Mucosa of descending colon (tissue), 3 donors: ENCODE measurements at regions not wholly inside any gene's neighbourhood (a gene's known extent, or its start where the extent isn't known, plus 50 kb on each side); places are given as distances from the start of the nearest gene placed in this dataset.

ENCODE experiments used
- ATAC-seq: fragments of 200-7000 bp; cut with Tn5 transposase; one replicate; pipeline ENCODE4 v1.9.1; 2020; ENCODE audit warnings: mild to moderate bottlenecking, moderate library complexity
- DNase-seq, 3 donors: peaks; one replicate each; pipeline ENCODE4 v3.0.0-alpha.2; 2020
- H3K36me3 ChIP-seq: fragments of 200-600 bp; one replicate; pipeline ENCODE4 v1.8.0; 2021; ENCODE audit warnings: low read depth, mild to moderate bottlenecking
- H3K4me1 ChIP-seq: fragments of 200-600 bp; one replicate; pipeline ENCODE4 v1.8.0; 2021; ENCODE audit warnings: low read depth, mild to moderate bottlenecking
- H3K4me3 ChIP-seq: fragments of 200-600 bp; one replicate; pipeline ENCODE4 v1.8.0; 2021; ENCODE audit warnings: mild to moderate bottlenecking
- H3K9me3 ChIP-seq: fragments of 200-600 bp; one replicate; pipeline ENCODE4 v1.8.0; 2021; ENCODE audit warnings: mild to moderate bottlenecking
- CTCF ChIP-seq: fragments of 200-600 bp; IDR thresholded peaks from one replicate; pipeline ENCODE4 v1.8.0; 2022; ENCODE audit warnings: antibody characterized with exemption, mild to moderate bottlenecking
- intact Hi-C, 2 donors: fragments of 100-400 bp; cut with DNase I in 1 of 2; cut with micrococcal nuclease in 1 of 2; formaldehyde crosslinking; loops; one replicate each; pipeline versions ENCODE4 v1.11.0 to v1.11.1; 2022; cut with DNase I, micrococcal nuclease
- donor health status: DM: no; HTN: no; CAD: no; lungs with moderate emphysema.
- donor health status: DM: no; HTN: no; CAD: no.
- donor health status: DM: no; HTN: yes; CAD: no.

DNA sequence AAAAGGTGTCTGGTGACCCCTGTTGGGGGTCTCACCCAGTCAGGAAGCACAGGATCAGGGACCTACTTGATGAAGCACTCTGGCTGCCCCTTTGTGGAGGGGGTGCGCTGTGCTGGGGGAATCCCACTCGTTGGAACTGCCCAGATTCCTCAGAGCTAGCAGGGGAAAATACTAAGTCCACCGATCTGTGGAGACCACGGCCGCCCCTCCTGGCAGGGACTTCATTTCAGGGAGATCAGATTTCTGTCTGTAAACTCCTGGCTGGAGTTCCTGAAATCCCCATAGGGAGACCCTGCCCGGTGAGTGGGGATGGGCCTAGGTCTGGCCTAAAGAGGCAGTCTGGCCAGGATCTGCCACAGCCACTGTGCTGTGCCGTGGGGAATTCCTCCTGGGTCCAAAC is 79.3 kb upstream of the ADCY1 start:
- no peak for TF ChIP-seq CTCF

DNA sequence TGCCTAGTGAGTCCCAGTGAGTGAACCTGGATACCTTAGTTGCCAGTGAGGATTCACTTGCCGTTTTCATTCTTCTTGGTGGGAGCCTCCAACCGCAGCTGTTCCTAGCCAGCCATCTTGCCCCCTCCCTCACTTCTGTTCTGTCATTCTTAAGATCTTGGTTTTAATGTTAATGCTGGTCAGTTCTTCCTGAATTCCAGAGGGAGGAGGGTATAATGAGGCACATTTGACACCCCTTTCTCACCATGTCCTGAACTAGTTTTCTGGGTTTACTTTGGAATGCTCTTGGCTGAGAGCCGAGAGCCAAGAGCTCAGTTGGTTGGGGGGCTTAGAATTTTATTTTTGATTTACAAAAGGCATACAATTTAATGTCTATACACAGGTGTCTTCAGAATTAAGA is 78.5 kb upstream of the ADCY1 start:
- no peaks in the 10 kb centered on the region for H3K36me3 ChIP-seq
- TF ChIP-seq CTCF = no peak
- no peaks in the 10 kb centered on the region for H3K4me1 ChIP-seq
- no peak for DNase-seq
- H3K9me3 ChIP-seq = no peaks in the 10 kb centered on the region
- no peak for ATAC-seq
- H3K4me3 ChIP-seq = no peak overlapping the region
- intact Hi-C loops = no loop called here

More for the DNA sequence above, 79.3 kb upstream of the ADCY1 start:
- ATAC-seq = no peak
- intact Hi-C loops = no loop called here
- Histone ChIP-seq H3K4me1 (no peaks in the 10 kb centered on the region), H3K36me3 (no peaks in the 10 kb centered on the region), H3K9me3 (no peaks in the 10 kb centered on the region), H3K4me3 (no peak overlapping the region)
- no peak for DNase-seq

- TF ChIP-seq CTCF = no peak
- Histone ChIP-seq H3K4me3 (no peak overlapping the region), H3K36me3 (no peaks in the 10 kb centered on the region), H3K9me3 (peaks cover 6% of the 10 kb centered on the region), H3K4me1 (no peaks in the 10 kb centered on the region)
- DNase-seq (no peak), ATAC-seq (no peak)
- intact Hi-C loops = no loop called here
These were observed 73.9 kb upstream of the ADCY1 start for GRCh38 chr7:45500257-45500656.

DNA sequence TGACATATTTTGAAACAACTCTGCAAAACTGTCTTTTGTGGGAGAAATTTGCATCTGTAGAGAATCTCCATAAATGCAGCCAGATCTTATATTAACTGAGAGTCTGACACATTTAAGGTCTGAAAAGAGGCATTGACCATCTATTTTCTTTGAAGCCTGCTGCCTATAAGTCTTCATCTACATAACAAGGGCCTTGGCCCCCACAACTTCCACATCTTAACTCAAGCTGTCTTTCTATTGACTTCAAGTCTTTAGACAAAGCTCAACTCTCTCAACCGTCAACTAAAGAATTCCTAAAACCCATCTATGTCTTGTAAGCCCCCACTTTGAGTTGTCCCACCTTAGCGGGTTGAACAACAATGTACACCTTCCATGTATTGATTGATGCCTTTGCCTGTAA is 72.4 kb upstream of the ADCY1 start:
- ATAC-seq (no peak), DNase-seq (no peak)
- Histone ChIP-seq H3K4me3 (no peak overlapping the region), H3K9me3 (peaks cover 15% of the 10 kb centered on the region), H3K36me3 (no peaks in the 10 kb centered on the region), H3K4me1 (no peaks in the 10 kb centered on the region)
- intact Hi-C loops = no loop called here
- no peak for TF ChIP-seq CTCF

DNA sequence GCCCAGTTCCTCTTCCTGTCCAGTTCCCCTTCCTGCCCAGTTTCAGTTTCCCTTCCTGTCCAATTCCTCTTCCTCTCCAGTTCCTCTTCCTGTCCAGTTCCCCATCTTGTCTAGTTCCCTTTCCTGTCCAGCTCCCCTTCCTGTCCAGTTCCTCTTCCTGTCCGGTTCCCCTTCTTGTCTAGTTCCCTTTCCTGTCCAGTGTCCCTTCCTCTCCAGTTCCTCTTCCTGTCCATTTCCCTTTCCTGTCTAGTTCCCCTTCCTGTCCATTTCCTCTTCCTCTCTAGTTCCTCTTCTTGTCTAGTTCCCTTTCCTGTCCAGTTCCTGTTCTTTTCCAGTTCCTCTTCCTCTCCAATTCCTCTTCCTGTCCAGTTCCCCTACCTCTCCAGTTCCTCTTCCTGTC is 68.1 kb upstream of the ADCY1 start:
- Histone ChIP-seq H3K4me3 (no peak overlapping the region), H3K36me3 (no peaks in the 10 kb centered on the region), H3K4me1 (no peaks in the 10 kb centered on the region), H3K9me3 (peaks cover 34% of the 10 kb centered on the region)
- intact Hi-C loops = no loop called here
- DNase-seq = no peak
- no peak for TF ChIP-seq CTCF
- no peak for ATAC-seq

DNA sequence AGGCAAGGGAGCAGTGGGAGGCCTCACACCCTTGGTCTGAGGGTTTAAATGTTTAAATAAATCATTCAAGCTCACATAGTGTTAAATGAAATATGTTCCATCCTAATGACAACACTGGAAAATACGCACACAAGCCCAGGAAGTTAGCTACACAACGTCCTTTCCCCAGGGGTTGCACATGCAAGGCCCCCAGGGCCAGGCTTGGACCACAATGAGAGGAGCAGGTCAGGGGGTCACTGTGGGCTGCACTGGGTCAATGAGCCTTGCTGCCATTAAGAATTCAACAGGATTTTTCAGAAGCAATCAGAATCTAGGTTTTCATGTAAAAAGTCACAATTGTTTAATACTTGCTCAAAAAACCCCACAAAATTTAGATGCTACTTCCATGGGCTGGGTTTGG is 64.9 kb upstream of the ADCY1 start:
- intact Hi-C loops = no loop called here
- ATAC-seq = no peak
- TF ChIP-seq CTCF = no peak
- no peak for DNase-seq
- no peak overlapping the region for H3K4me3 ChIP-seq
- H3K36me3 ChIP-seq = no peaks in the 10 kb centered on the region
- peaks cover 34% of the 10 kb centered on the region for H3K9me3 ChIP-seq
- H3K4me1 ChIP-seq = no peaks in the 10 kb centered on the region
